HG03103 (cell line): ENCODE measurements at regions not wholly inside any gene's neighbourhood (a gene's known extent, or its start where the extent isn't known, plus 50 kb on each side); places are given as distances from the start of the nearest gene placed in this dataset.

Source experiments
- ATAC-seq: cut with Tn5 transposase; IDR thresholded peaks from one replicate; pipeline ENCODE4 v1.9.1; 2021; ENCODE audit warnings: low read depth; ENCODE audit not compliant: unreplicated experiment

GRCh38 chr18:75643083-75643482 is 215.6 kb upstream of the SMIM21 start:
- ATAC-seq, result no peak

DNA sequence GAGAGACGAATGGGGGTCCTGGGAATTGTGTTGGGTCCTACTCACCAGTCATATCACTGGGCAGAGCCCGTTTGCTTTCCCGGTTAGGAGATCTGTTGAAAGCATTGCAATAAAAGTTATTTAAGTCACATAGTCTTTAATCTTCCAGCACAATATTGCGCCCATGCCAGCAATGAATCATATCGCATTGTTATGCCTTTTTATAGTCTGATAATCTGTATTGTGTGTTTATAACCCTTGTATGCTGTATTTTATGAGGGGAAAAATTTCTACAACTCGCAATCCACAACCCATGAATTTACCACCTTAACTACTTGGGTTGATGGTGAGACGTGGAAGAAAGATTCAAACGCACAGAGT is 211.9 kb upstream of the SMIM21 start:
- ATAC-seq, result no peak

DNA sequence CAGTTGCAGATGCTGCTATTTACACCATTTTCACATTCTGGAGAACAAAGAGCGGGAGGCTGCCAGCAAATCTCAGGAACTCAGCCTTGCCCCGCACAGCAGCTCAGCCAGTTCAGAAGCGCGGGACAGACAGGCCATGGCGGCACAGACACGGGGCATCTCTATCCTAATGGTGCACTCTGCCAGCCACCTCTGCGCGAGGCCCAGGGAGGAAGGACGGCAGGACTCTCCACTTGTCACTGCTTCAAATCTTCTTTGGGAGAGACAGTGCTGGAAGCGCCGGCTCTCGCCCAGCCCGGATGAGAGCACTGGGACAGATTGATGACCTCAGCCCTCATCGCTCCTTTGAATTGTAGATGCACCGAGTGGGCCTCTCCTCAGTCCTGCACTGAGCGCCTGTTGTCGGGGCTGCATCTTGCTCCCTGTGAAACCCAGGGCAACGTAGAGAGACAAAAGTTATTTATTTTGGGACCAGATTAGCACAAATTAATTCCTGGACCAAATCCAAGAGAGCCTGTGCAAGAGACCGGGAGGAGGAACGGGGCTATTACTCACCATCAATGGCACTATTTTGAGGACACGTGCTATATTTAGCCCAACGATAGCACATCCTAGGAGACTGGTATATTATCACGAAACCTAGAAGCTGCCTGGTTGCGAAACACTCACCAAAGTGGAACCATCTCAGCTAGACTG is 211.4 kb upstream of the SMIM21 start:
- ATAC-seq, result no peak

GRCh38 chr18:75638223-75638775 is 210.8 kb upstream of the SMIM21 start:
- no peak for ATAC-seq

DNA sequence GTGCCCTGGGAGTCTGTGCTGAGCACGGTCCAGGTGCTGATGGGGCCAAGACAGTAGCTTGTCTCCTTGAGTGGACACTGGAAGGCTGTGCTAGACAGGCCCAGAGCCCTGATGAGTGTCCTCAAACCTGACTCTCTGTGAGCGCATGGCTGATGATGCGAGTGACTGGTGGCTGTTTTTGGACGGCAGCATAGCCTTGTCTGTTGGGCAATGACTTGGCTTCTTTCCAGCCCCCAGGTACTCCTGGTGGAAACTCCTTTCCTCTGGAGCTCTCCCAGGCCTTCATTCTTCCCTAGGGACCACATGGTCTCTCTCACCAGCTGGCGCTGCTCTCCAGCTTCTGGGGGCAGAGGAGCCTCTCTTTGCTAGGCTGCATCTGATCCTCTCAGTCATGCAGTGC is 207.6 kb upstream of the SMIM21 start:
- no peak for ATAC-seq

GRCh38 chr18:75625966-75626365 is 198.5 kb upstream of the SMIM21 start:
- no peak for ATAC-seq

DNA sequence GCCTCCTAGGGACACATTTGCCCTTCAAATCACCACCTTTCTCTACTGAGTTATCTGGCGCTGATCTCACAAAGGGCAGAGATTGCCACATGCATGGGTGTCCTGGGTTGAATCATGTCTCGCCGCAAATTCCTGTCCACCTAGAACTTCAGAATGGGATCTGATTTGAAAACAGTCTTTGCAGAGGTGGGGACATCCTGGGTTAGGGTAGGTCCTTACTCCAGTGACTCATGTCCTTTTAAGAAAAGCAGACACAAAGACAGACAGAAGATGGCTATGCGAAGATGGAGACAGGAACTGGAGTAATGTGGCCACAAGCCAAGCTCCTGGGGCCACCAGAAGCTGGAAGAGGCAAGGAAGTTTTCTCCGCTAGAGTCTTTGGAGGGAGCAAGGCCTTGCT is 197.4 kb upstream of the SMIM21 start:
- no peak for ATAC-seq

DNA sequence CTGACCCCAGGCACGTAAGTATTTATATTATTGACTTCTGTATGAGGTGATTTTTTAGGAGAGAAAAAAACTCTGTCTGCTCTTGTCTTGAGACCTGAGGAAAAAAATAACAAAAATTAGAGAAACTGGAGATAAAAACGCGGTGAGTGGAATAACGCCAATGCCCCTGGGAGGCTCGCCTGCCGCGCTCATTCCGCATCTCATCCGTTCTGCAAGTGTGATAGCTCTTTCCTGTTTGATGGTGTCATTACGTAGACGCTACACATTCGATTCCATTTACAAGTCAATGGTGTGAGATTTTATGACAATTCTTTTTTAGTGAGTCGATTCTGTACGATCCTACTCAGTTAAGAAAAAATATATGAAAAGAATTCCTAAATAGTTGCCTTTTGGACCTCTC is 194.3 kb upstream of the SMIM21 start:
- ATAC-seq, result no peak

GRCh38 chr18:75618146-75618545 is 190.6 kb upstream of the SMIM21 start:
- no peak for ATAC-seq

DNA sequence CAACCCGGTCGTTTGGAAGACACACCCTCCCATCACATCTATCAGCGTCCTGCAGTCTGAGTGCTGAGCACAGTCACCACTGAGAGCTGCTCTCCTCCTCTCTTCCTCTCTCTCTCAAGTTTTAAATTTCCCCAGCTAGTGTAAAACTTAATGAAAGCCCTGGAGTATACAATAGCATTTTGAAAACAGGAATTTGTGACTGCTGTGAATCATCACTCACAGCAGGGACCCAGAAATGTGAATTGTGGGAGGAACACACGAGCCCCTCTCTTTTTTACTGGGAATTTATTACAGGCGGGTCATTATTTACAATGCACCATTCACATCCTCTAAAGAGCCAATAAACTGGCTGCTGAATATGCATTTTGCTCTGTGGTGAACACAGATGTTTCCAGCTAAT is 185.0 kb upstream of the SMIM21 start:
- no peak for ATAC-seq

DNA sequence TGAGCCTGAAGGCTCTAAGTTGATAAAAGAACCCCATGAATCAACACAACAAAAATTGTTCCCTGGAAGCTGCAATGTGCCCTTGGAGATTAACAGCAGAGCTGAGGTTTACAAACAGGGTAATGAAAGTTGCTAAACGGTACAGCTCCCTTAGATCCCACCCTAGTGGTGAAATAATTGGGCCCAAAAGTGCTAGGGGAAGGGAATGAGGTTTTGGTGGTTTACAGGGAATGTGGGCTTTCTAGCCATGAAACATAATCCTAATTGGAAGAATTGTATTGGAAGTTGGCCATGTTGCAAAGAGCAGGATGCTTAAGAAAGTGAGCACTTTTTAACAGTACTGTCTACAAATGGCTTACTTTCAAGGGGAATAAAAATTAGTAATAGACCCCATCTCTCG is 180.2 kb upstream of the SMIM21 start:
- ATAC-seq, result no peak

- no peak for ATAC-seq
Measured at GRCh38 chr18:75592527-75592926, 165.0 kb upstream of the SMIM21 start.

DNA sequence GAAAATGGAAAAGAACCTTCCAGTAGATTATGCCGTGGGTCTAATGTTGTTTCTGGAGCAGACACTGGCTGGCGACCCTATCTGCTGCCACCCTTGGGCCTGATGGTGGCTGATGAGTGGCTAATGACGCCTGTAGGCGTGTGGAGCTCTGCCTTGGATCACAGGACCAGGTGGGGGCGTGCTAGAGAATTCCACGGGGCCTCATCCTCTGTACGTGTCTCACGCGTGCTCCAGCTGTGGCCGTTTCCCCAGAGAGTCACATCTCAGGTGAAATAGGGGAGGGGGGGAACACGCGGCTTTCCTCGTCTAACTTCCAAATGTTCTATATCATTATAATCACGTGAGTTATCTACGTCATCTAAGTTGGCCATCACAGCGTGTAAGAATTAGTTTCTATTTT is 160.9 kb upstream of the SMIM21 start:
- no peak for ATAC-seq

- ATAC-seq, result no peak
Measured at GRCh38 chr18:75587131-75587530, 159.6 kb upstream of the SMIM21 start.

DNA sequence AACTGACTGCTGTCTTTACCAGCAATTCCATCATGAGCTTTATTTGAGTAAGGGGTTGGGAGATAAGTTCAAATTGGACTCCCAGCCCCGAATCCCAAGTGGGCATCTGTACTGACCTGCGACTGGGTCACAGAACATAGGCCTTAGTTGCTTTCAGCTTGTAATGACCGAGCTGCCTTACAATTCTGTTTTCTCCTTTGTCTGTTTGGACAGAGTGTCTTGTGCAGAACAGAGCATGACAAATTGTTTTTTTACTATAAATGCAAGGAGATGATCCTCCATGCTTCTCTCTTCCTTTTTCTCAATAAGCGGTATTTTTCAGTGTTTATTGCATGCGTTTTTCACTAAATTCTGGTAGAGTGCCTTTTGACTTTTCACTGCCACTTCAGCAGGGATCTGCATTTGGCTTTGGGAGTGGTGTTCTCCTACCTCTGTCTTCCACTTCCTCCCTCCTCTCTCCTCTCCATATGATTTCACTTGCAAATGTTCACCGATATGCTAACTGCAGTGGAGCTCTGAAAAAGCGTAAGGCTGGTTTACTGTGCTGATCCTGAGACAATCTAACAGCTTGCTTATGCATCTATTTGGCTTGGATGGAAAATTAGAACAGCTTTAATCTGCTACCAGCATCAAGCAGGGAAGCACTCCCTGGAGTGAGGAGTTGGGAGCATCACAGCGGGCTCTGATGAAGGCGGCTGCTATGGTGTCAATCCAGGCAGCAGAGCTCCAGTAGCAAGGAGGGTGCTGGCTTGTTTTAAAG is 158.8 kb upstream of the SMIM21 start:
- ATAC-seq, result no peak

DNA sequence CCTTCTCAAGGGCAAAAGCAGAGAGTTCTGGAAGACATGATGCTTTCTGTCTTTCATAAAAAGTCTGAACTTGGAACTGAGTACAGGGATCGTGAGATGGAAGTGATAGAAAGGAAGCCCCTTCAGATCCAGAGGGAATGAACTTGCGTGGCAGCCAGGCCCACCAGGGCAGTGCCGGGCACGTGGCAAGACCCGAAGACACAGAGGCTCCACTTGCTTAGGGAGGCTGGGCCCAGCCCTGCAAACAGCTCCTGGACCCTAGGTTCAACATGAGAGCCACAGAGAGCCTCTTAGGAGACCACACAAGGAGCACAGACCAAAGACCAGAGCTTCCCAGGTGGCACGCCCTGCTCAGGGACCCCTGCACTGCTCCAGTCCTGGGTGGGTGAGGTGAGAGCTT is 155.4 kb upstream of the SMIM21 start:
- no peak for ATAC-seq

- ATAC-seq, result no peak
Measured at GRCh38 chr18:75582406-75582821, 154.9 kb upstream of the SMIM21 start.

DNA sequence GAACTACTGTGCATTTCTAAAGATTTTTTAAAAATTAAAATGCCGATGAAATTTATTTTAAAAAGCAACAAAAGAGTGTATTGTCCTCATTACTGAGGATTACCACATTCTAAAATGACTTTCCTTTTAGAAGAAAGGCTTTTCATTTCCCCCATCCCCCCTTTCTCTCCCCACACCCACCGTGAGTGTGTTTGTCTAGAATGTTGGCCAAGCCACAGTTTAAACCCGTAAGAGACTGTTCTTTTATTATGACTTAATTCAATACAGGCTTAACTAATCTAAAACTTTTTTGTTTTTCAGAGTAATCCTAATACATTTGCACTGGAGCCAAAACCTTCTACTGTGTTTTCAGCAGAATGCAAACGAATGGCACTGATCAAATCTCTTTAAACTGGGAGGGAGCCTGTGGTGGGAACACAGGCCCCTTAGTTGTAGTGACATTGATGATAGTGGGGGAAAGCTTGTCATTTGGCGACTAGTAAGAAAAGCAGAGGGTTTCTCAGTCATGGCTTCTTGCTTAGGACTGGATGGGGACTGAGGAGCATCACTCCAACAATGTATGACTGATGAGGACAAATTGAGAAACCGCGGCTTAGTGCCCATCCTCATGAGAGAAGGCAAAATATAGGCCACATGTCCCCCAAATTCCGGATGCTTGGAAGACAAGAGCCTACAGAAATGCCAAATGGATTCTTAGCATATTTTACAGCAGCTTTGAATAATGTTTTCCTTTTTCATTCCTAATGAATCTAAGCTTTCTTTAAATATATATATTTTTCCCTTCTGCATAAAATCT is 154.0 kb upstream of the SMIM21 start:
- ATAC-seq, result no peak

DNA sequence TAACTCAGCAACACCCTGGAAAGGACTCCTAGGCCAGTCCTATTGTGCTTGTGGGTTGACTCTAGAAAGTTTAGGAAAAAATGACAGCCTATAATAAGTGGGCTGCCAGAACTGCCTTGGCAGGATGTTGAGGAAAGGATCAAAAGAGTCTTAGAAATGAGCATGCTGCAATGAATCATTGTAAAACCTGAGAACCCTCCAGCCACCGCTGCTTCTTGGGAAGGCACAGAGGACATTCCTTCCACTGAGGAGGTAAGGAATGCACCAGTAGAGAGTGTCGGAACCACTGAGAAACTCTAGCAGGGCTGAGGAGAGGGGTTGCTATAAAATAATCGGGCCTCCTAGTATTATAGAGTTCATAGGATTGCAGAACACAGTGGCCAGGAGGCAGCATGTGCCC is 146.7 kb upstream of the SMIM21 start:
- no peak for ATAC-seq

- no peak for ATAC-seq
Measured at GRCh38 chr18:75563150-75563549, 135.6 kb upstream of the SMIM21 start.

DNA sequence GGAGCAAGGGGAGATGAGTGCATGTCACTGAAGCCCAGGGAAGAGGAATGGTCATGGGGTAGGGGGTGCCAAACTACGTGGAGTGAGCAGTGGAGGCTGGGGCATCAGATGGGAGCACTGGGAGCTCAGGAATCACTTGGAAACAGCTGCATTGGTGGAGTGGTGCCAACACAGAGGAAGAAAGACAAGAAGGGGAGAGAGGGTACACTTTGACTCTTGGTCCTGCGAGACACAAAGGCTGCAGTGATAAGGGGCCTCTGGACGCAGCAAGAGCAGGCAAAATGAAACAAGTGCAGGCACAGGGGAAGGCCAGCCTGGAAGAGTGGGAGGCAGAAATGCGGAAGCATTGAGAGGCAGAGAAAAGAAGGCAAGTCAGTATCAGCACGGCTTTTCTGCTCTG is 134.7 kb upstream of the SMIM21 start:
- no peak for ATAC-seq
